Glutamatergic neuron (in vitro differentiated cells): ENCODE measurements at regions not wholly inside any gene's neighbourhood (a gene's known extent, or its start where the extent isn't known, plus 50 kb on each side); places are given as distances from the start of the nearest gene placed in this dataset.

ENCODE experiments used
- DNase-seq: peaks from one replicate; pipeline ENCODE4 v3.0.0; 2022
- H3K27ac Mint-ChIP-seq: one replicate; pipeline ENCODE4 v1.8.0; 2020; ENCODE audit warnings: mild to moderate bottlenecking, mixed read lengths, inconsistent platforms; ENCODE audit not compliant: unreplicated experiment
- H3K27me3 Mint-ChIP-seq: one replicate; pipeline ENCODE4 v1.8.0; 2020; ENCODE audit warnings: mild to moderate bottlenecking, moderate library complexity, mixed read lengths, inconsistent platforms; ENCODE audit not compliant: unreplicated experiment
- H3K36me3 Mint-ChIP-seq: one replicate; pipeline ENCODE4 v1.8.0; 2020; ENCODE audit warnings: mild to moderate bottlenecking, mixed read lengths, inconsistent platforms; ENCODE audit not compliant: unreplicated experiment
- H3K4me1 Mint-ChIP-seq: one replicate; pipeline ENCODE4 v1.8.0; 2020; ENCODE audit warnings: mild to moderate bottlenecking, low read depth, mixed read lengths, inconsistent platforms; ENCODE audit not compliant: unreplicated experiment
- H3K4me3 Mint-ChIP-seq: one replicate; pipeline ENCODE4 v1.8.0; 2020; ENCODE audit warnings: mild to moderate bottlenecking, mixed read lengths, inconsistent platforms; ENCODE audit not compliant: unreplicated experiment
- H3K9me3 Mint-ChIP-seq: one replicate; pipeline ENCODE4 v1.8.0; 2020; ENCODE audit warnings: mild to moderate bottlenecking, moderate library complexity, mixed read lengths, inconsistent platforms; ENCODE audit not compliant: unreplicated experiment
- CTCF ChIP-seq: fragments of 200-600 bp; sonication (generic); IDR thresholded peaks from one replicate; pipeline ENCODE4 v1.5.0; 2021; ENCODE audit not compliant: partially characterized antibody, unreplicated experiment

- no peak overlapping the region for H3K27ac Mint-ChIP-seq
- DNase-seq = no peak
- no peak overlapping the region for H3K4me3 Mint-ChIP-seq
- H3K9me3 Mint-ChIP-seq = no peaks in the 10 kb centered on the region
- no peak for TF ChIP-seq CTCF
- H3K27me3 Mint-ChIP-seq = peaks cover 4% of the 10 kb centered on the region
- H3K36me3 Mint-ChIP-seq = no peaks in the 10 kb centered on the region
- peaks cover 31% of the 10 kb centered on the region for H3K4me1 Mint-ChIP-seq
These were observed 193.4 kb downstream of the FOXL1 start for GRCh38 chr16:86771506-86772460.

GRCh38 chr16:86772671-86773353 is 194.5 kb downstream of the FOXL1 start:
- no peaks in the 10 kb centered on the region for H3K9me3 Mint-ChIP-seq
- TF ChIP-seq CTCF = no peak
- H3K4me1 Mint-ChIP-seq = peaks cover 33% of the 10 kb centered on the region
- H3K27ac Mint-ChIP-seq = no peak overlapping the region
- no peak overlapping the region for H3K4me3 Mint-ChIP-seq
- peaks cover 4% of the 10 kb centered on the region for H3K27me3 Mint-ChIP-seq
- DNase-seq = no peak
- no peaks in the 10 kb centered on the region for H3K36me3 Mint-ChIP-seq

- Mint-ChIP-seq H3K36me3 (no peaks in the 10 kb centered on the region), H3K27me3 (peaks cover 4% of the 10 kb centered on the region), H3K4me1 (peaks cover 32% of the 10 kb centered on the region), H3K9me3 (no peaks in the 10 kb centered on the region), H3K27ac (no peak overlapping the region), H3K4me3 (no peak overlapping the region)
- TF ChIP-seq CTCF = no peak
- DNase-seq = no peak
These were observed 195.0 kb downstream of the FOXL1 start for GRCh38 chr16:86773354-86773715.

- no peaks in the 10 kb centered on the region for H3K36me3 Mint-ChIP-seq
- no peak for DNase-seq
- H3K27ac Mint-ChIP-seq = no peak overlapping the region
- H3K27me3 Mint-ChIP-seq = peaks cover 5% of the 10 kb centered on the region
- no peak overlapping the region for H3K4me3 Mint-ChIP-seq
- no peak for TF ChIP-seq CTCF
- H3K9me3 Mint-ChIP-seq = no peaks in the 10 kb centered on the region
- peaks cover 30% of the 10 kb centered on the region for H3K4me1 Mint-ChIP-seq
These were observed 196.6 kb downstream of the FOXL1 start for GRCh38 chr16:86774931-86775330.

GRCh38 chr16:86775511-86775921 is 197.2 kb downstream of the FOXL1 start:
- H3K4me3 Mint-ChIP-seq = no peak overlapping the region
- no peaks in the 10 kb centered on the region for H3K9me3 Mint-ChIP-seq
- TF ChIP-seq CTCF = no peak
- DNase-seq = peak; percentile 44
- H3K27me3 Mint-ChIP-seq = peaks cover 6% of the 10 kb centered on the region
- peaks cover 30% of the 10 kb centered on the region for H3K4me1 Mint-ChIP-seq
- no peaks in the 10 kb centered on the region for H3K36me3 Mint-ChIP-seq
- H3K27ac Mint-ChIP-seq = peak overlapping the region; percentile 50
